H9 (cell line): ENCODE measurements at regions not wholly inside any gene's neighbourhood (a gene's known extent, or its start where the extent isn't known, plus 50 kb on each side); places are given as distances from the start of the nearest gene placed in this dataset.

Source experiments
- DNase-seq: peaks from one replicate; pipeline ENCODE4 v3.0.0-alpha.2; 2017
- H2AFZ ChIP-seq: one replicate; pipeline ENCODE4 v1.6.1; 2013; ENCODE audit warnings: mild to moderate bottlenecking, low read length, control low read depth, moderate library complexity
- H2AK5ac ChIP-seq: 2 replicates; pipeline ENCODE4 v1.6.1; 2013; ENCODE audit warnings: low read length, control low read depth, mixed read lengths; ENCODE audit not compliant: insufficient read length
- H2BK120ac ChIP-seq: one replicate; pipeline ENCODE4 v1.6.1; 2013; ENCODE audit warnings: low read depth, mild to moderate bottlenecking, low read length, control low read depth, inconsistent platforms; ENCODE audit not compliant: poor library complexity, severe bottlenecking
- H2BK12ac ChIP-seq: 2 replicates; pipeline ENCODE4 v1.6.1; 2013; ENCODE audit warnings: low read length, control low read depth, mixed read lengths, low read depth; ENCODE audit not compliant: insufficient read length
- H2BK15ac ChIP-seq: 2 replicates; pipeline ENCODE4 v1.6.1; 2013; ENCODE audit warnings: low read depth, low read length, control low read depth
- H2BK20ac ChIP-seq: one replicate; pipeline ENCODE4 v1.6.1; 2013; ENCODE audit warnings: low read depth, mild to moderate bottlenecking, low read length, control low read depth, inconsistent platforms; ENCODE audit not compliant: poor library complexity, severe bottlenecking
- H2BK5ac ChIP-seq: 2 replicates; pipeline ENCODE4 v1.6.1; 2013; ENCODE audit warnings: low read length, control low read depth, mixed read lengths; ENCODE audit not compliant: insufficient read length
- H3K14ac ChIP-seq: 2 replicates; pipeline ENCODE4 v1.6.1; 2013; ENCODE audit warnings: low read length, control low read depth; ENCODE audit not compliant: insufficient read depth
- H3K18ac ChIP-seq: 2 replicates; pipeline ENCODE4 v1.6.1; 2013; ENCODE audit warnings: low read depth, mild to moderate bottlenecking, mixed read lengths, low read length, control low read depth; ENCODE audit not compliant: insufficient read length
- H3K23ac ChIP-seq: 2 replicates; pipeline ENCODE4 v1.6.1; 2013; ENCODE audit warnings: low read length, control low read depth, mixed read lengths, low read depth; ENCODE audit not compliant: insufficient read length
- H3K23me2 ChIP-seq: 2 replicates; pipeline ENCODE4 v1.6.1; 2013; ENCODE audit warnings: low read depth, mild to moderate bottlenecking, mixed read lengths, low read length, control low read depth; ENCODE audit not compliant: insufficient read length, poor library complexity, severe bottlenecking
- H3K27ac ChIP-seq: 2 replicates; pipeline ENCODE4 v1.5.1; 2013; ENCODE audit warnings: low read length, control low read depth, mixed read lengths, low read depth; ENCODE audit not compliant: insufficient read length
- H3K27me3 ChIP-seq: 2 replicates; pipeline ENCODE4 v1.6.1; 2013; ENCODE audit warnings: low read length, control low read depth, inconsistent platforms; ENCODE audit not compliant: insufficient read depth
- H3K4ac ChIP-seq: 2 replicates; pipeline ENCODE4 v1.6.1; 2013; ENCODE audit warnings: low read depth, mild to moderate bottlenecking, control low read depth, inconsistent platforms, low read length, moderate library complexity
- H3K4me1 ChIP-seq: 2 replicates; pipeline ENCODE4 v1.6.1; 2013; ENCODE audit warnings: low read length, control low read depth, inconsistent platforms; ENCODE audit not compliant: insufficient read depth
- H3K4me2 ChIP-seq: 2 replicates; pipeline ENCODE4 v1.6.1; 2013; ENCODE audit warnings: low read length, control low read depth, mixed read lengths; ENCODE audit not compliant: insufficient read length, insufficient read depth
- H3K56ac ChIP-seq: 2 replicates; pipeline ENCODE4 v1.6.1; 2013; ENCODE audit warnings: low read depth, mild to moderate bottlenecking, mixed read lengths, low read length, control low read depth; ENCODE audit not compliant: insufficient read length
- H3K79me1 ChIP-seq: 2 replicates; pipeline ENCODE4 v1.6.1; 2013; ENCODE audit warnings: low read depth, mild to moderate bottlenecking, moderate library complexity, low read length, control low read depth, inconsistent platforms; ENCODE audit not compliant: insufficient read depth, poor library complexity, severe bottlenecking
- H3K79me2 ChIP-seq: 2 replicates; pipeline ENCODE4 v1.6.1; 2013; ENCODE audit warnings: low read length, control low read depth, inconsistent platforms; ENCODE audit not compliant: insufficient read depth
- H3K9ac ChIP-seq: 2 replicates; pipeline ENCODE4 v1.6.1; 2013; ENCODE audit warnings: low read length, control low read depth, mixed read lengths; ENCODE audit not compliant: insufficient read length; ENCODE audit errors: extremely low read depth
- H3K9me3 ChIP-seq: one replicate; pipeline ENCODE4 v1.6.1; 2013; ENCODE audit warnings: low read depth, low read length, inconsistent platforms; ENCODE audit not compliant: control insufficient read depth
- H3T11ph ChIP-seq: one replicate; pipeline ENCODE4 v1.6.1; 2013; ENCODE audit warnings: mild to moderate bottlenecking, low read length, control low read depth, inconsistent platforms
- H4K20me1 ChIP-seq: one replicate; pipeline ENCODE4 v1.6.1; 2013; ENCODE audit not compliant: control insufficient read depth, insufficient read length, insufficient read depth
- H4K5ac ChIP-seq: 2 replicates; pipeline ENCODE4 v1.6.1; 2013; ENCODE audit warnings: low read depth, mild to moderate bottlenecking, mixed read lengths, low read length, control low read depth; ENCODE audit not compliant: insufficient read length
- H4K8ac ChIP-seq: replicated peaks from 2 replicates; pipeline ENCODE4 v1.6.1; 2013; ENCODE audit warnings: low read length, control low read depth, mixed read lengths, low read depth; ENCODE audit not compliant: insufficient read length
- H4K91ac ChIP-seq: 2 replicates; pipeline ENCODE4 v1.6.1; 2013; ENCODE audit warnings: low read depth, mild to moderate bottlenecking, moderate library complexity, mixed read lengths, low read length, control low read depth; ENCODE audit not compliant: insufficient read length
- H3K27ac Mint-ChIP-seq, 3 experiments: 2 replicates in 2 of 3; 3 replicates in 1 of 3; pipeline ENCODE4 v1.8.0; 2020 to 2021; ENCODE audit warnings: mixed read lengths in 3 of 3, mild to moderate bottlenecking in 1 of 3, moderate library complexity in 1 of 3
- H3K27me3 Mint-ChIP-seq: 2 replicates; pipeline ENCODE4 v1.8.0; 2021; ENCODE audit warnings: low read depth, mild to moderate bottlenecking, moderate library complexity, mixed read lengths
- H3K36me3 Mint-ChIP-seq, 3 experiments: 2 replicates in 2 of 3; 3 replicates in 1 of 3; pipeline ENCODE4 v1.8.0; 2020 to 2021; ENCODE audit warnings: low read depth in 3 of 3, mixed read lengths in 3 of 3; ENCODE audit not compliant: insufficient read depth in 1 of 3
- H3K4me1 Mint-ChIP-seq, 2 experiments: 2 replicates each; pipeline ENCODE4 v1.8.0; 2020; ENCODE audit warnings: mixed read lengths in 2 of 2
- H3K4me3 Mint-ChIP-seq, 2 experiments: 2 replicates in 1 of 2; 3 replicates in 1 of 2; pipeline ENCODE4 v1.8.0; 2020 to 2021; ENCODE audit warnings: mild to moderate bottlenecking in 2 of 2, mixed read lengths in 2 of 2, moderate library complexity in 1 of 2
- H3K9me3 Mint-ChIP-seq, 2 experiments: 2 replicates in 1 of 2; 3 replicates in 1 of 2; pipeline ENCODE4 v1.8.0; 2020; ENCODE audit warnings: mild to moderate bottlenecking in 2 of 2, mixed read lengths in 2 of 2, moderate library complexity in 1 of 2
- CTCF ChIP-seq: fragments of 200-600 bp; sonication (generic); conservative IDR thresholded peaks from 3 replicates; pipeline ENCODE4 v1.8.0; 2021; ENCODE audit warnings: antibody characterized with exemption, mild to moderate bottlenecking
- WGBS: extraction: QIAGEN DNeasy Blood & Tissue Kit; methylation state at CpG from one replicate; pipeline ENCODE4 v1.1.7; 2013; ENCODE audit warnings: missing lambda C conversion rate, low lambda C conversion rate, mixed read lengths; ENCODE audit not compliant: insufficient read length; ENCODE audit errors: extremely low coverage; 5-methylcytosine and 5-hydroxymethylcytosine counted together

DNA sequence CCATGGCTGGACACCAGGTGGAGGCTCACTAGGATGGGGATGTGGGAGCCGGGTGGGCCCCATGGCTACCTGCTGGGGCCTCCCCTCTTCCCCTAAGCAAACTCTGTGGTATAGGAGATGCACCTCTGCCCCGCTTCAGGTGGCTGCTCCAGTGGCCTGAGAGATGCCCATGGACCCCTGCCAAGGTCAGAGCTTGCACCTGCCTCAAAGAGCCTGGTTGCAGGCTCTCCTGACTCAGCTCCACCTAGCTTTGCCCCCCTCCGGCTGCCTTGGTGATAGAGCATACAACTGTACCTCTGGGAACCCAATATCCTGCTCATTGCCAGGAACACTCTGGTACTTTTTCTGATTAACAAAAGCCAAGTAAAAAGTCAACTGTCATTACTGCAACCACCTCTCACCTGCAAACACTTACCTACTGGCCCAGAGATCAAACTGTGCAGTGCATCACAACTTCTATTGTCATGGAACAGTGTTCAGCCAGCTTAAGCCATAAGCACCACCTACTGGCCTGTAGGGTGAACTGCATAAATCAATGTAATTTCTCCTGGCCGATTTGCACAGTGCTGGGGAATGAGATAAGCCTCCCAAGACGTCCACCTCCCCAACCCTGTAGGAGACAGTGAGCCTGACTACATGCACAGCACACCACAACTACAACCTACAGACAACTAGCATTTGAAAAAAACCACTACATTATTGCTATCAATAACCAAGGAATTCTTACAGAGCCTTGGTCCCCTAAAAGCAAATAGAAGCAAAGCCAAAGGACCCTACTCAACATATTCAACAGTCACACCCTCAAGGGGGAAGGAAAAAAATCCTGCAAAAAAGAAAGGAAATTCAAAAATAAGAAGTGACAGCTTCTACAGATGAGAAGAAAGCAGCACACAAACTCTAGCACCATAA, 352.4 kb upstream of the ARHGEF26 start:
- peaks cover 3 to 5% of the 10 kb centered on the region in 2 experiments for H3K4me1 Mint-ChIP-seq
- H3K27me3 ChIP-seq = no peaks in the 10 kb centered on the region

More for the DNA sequence above, 352.4 kb upstream of the ARHGEF26 start:
- DNase-seq = peak; percentile 66
- Histone ChIP-seq H3K4ac (no peak overlapping the region), H3K9ac (no peak overlapping the region), H4K20me1 (no peaks in the 10 kb centered on the region), H3K9me3 (no peaks in the 10 kb centered on the region), H3K23me2 (no peaks in the 10 kb centered on the region), H3T11ph (no peak overlapping the region), H3K18ac (no peak overlapping the region), H3K79me2 (no peaks in the 10 kb centered on the region), H3K14ac (no peak overlapping the region), H3K79me1 (no peaks in the 10 kb centered on the region), H2BK5ac (no peak overlapping the region), H3K4me2 (no peak overlapping the region), H3K56ac (no peak overlapping the region), H4K91ac (no peak overlapping the region), H3K23ac (no peak overlapping the region), H3K27ac (no peak overlapping the region), H2BK15ac (no peak overlapping the region), H2BK120ac (no peak overlapping the region), H4K5ac (no peak overlapping the region), H2BK12ac (no peak overlapping the region), H2AK5ac (no peak overlapping the region), H4K8ac (no peak overlapping the region), H3K4me1 (no peaks in the 10 kb centered on the region), H2BK20ac (no peak overlapping the region), H2AFZ (no peak overlapping the region)
- WGBS = no CpG with 5 or more reads among the region's 5 CpGs
- peak; percentile 81 for TF ChIP-seq CTCF
- Mint-ChIP-seq H3K9me3 (peaks cover 3 to 16% of the 10 kb centered on the region in 2 experiments; a peak in 3 of 5 replicates), H3K36me3 (peaks cover 0 to 4% (median 2%) of the 10 kb centered on the region in 3 experiments; a peak in 1 of 7 replicates), H3K27ac (peak overlapping the region in 1 of 3 experiments; percentile 27; a peak in 2 of 7 replicates), H3K4me3 (no peak overlapping the region), H3K27me3 (no peaks in the 10 kb centered on the region; the same call in 1 of the 2 replicates)
